ENCODE measurements at regions not wholly inside any gene's neighbourhood (a gene's known extent, or its start where the extent isn't known, plus 50 kb on each side); places are given as distances from the start of the nearest gene placed in this dataset.
A peak's percentile ranks its signal among the peaks of the same experiment; 100 is the strongest.

GRCh38 chr13:97111756-97112155 lies 110.4 kb upstream of the MBNL2 start:
- DNase-seq (ENCODE audit: low read depth), result no peak

GRCh38 chr13:97112446-97113152 lies 109.5 kb upstream of the MBNL2 start:
- peak; percentile 33 for DNase-seq (ENCODE audit: low read depth)

GRCh38 chr13:97113231-97114001 lies 108.7 kb upstream of the MBNL2 start:
- no peak for DNase-seq (ENCODE audit: low read depth)

GRCh38 chr13:97114651-97115050 lies 107.5 kb upstream of the MBNL2 start:
- no peak for DNase-seq (ENCODE audit: low read depth)

- DNase-seq (ENCODE audit: low read depth), result no peak
Observed at GRCh38 chr13:97116754-97117153, 105.4 kb upstream of the MBNL2 start.

- DNase-seq (ENCODE audit: low read depth), result no peak
Observed at GRCh38 chr13:97117388-97117910, 104.7 kb upstream of the MBNL2 start.

GRCh38 chr13:97119943-97120342 lies 102.2 kb upstream of the MBNL2 start:
- no peak for DNase-seq (ENCODE audit: low read depth)

GRCh38 chr13:97120346-97120745 lies 101.8 kb upstream of the MBNL2 start:
- no peak for DNase-seq (ENCODE audit: low read depth)

- no peak for DNase-seq (ENCODE audit: low read depth)
Observed at GRCh38 chr13:97120976-97121375, 101.2 kb upstream of the MBNL2 start.

GRCh38 chr13:97121894-97122293 lies 100.2 kb upstream of the MBNL2 start:
- no peak for DNase-seq (ENCODE audit: low read depth)

GRCh38 chr13:97122381-97122996 lies 99.6 kb upstream of the MBNL2 start:
- DNase-seq (ENCODE audit: low read depth), result peak; percentile 39

- DNase-seq (ENCODE audit: low read depth), result no peak
Observed at GRCh38 chr13:97124206-97124605, 97.9 kb upstream of the MBNL2 start.

- DNase-seq (ENCODE audit: low read depth), result peak; percentile 84
Observed at GRCh38 chr13:97124915-97125809, 97.0 kb upstream of the MBNL2 start.

- no peak for DNase-seq (ENCODE audit: low read depth)
Observed at GRCh38 chr13:97125810-97126738, 96.1 kb upstream of the MBNL2 start.

GRCh38 chr13:97127842-97128241 lies 94.3 kb upstream of the MBNL2 start:
- DNase-seq (ENCODE audit: low read depth), result no peak

- peak; percentile 71 for DNase-seq (ENCODE audit: low read depth)
Observed at GRCh38 chr13:97130190-97130589, 91.9 kb upstream of the MBNL2 start.

GRCh38 chr13:97131447-97131846 lies 90.7 kb upstream of the MBNL2 start:
- no peak for DNase-seq (ENCODE audit: low read depth)

GRCh38 chr13:97133554-97133953 lies 88.6 kb upstream of the MBNL2 start:
- no peak for DNase-seq (ENCODE audit: low read depth)

GRCh38 chr13:97133955-97134354 lies 88.2 kb upstream of the MBNL2 start:
- DNase-seq (ENCODE audit: low read depth), result no peak

GRCh38 chr13:97134364-97135095 lies 87.6 kb upstream of the MBNL2 start:
- DNase-seq (ENCODE audit: low read depth), result no peak

All from fibroblast of gingiva (primary cell).